Transverse colon (tissue), 4 donors: ENCODE measurements at regions not wholly inside any gene's neighbourhood (a gene's known extent, or its start where the extent isn't known, plus 50 kb on each side); places are given as distances from the start of the nearest gene placed in this dataset.

ENCODE experiments used
- CTCF ChIP-seq, 5 experiments: fragments of 200-600 bp in 3 of 5; fragments of 450-650 bp in 2 of 5; sonication (generic) in 3 of 5; IDR thresholded peaks; 1 replicate in 2 of 5; 2 replicates in 3 of 5; pipeline ENCODE4 v1.5.1; 2016 to 2017; ENCODE audit warnings: antibody characterized with exemption in 5 of 5, inconsistent platforms in 3 of 5, mild to moderate bottlenecking in 2 of 5, moderate library complexity in 1 of 5
- POLR2AphosphoS5 ChIP-seq, 3 donors: sonication (generic); formaldehyde crosslinking; IDR thresholded peaks; one replicate each; pipeline ENCODE4 v1.6.1; 2016; ENCODE audit warnings: antibody characterized with exemption in 3 of 3

GRCh38 chr1:219401724-219402625 lies 210.9 kb downstream of the ZC3H11B start:
- TF ChIP-seq POLR2AphosphoS5 (IDR thresholded peaks at IDR 0.05) (no peak), CTCF (IDR thresholded peaks at IDR 0.05) (no peak)
